Head of caudate nucleus (tissue), 42 donors: ENCODE measurements at regions not wholly inside any gene's neighbourhood (a gene's known extent, or its start where the extent isn't known, plus 50 kb on each side); places are given as distances from the start of the nearest gene placed in this dataset.
A peak's percentile ranks its signal among the peaks of the same experiment; 100 is the strongest.
"Not testable (repeated sequence)": the region's sequence is repeated elsewhere in the genome, so short reads cannot be mapped to it uniquely, and the experiment has no call there.

ENCODE experiments used
- DNase-seq, 42 donors: peaks; one replicate each; pipeline versions ENCODE4 v3.0.0 to v3.0.0-alpha.2; 2020 to 2021; ENCODE audit warnings: mixed read lengths in 7 of 42
- intact Hi-C: fragments of 100-400 bp; cut with DNase I; formaldehyde crosslinking; loops from one replicate; pipeline ENCODE4 v1.15.0; 2022

GRCh38 chr22:46038516-46039430 is 61.8 kb upstream of the WNT7B start:
- DNase-seq, result peak in 7 of 42 donors; percentile 7 to 34 (median 14)
- intact Hi-C loops, result no loop called here

DNA sequence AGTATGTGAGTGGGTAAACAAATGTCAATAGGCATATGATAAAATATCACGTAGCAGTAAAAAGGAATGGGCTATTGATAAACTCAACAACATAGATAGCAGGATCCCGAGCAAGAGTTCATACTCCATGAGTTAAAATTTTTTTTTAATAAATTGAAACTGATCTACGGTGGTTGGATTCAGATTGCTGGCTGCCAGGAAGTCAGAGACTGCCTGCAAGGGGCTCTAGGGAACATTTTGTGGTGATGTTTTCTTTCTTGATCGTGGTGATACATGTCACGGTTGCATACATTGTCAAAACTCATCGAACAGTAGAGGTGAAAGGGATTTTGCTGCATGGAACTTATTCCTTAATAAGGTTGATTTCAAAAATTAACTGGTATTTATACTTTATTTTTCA is 62.6 kb upstream of the WNT7B start:
- peak in 1 of 42 donors; percentile 7 for DNase-seq
- intact Hi-C loops, result no loop called here

DNA sequence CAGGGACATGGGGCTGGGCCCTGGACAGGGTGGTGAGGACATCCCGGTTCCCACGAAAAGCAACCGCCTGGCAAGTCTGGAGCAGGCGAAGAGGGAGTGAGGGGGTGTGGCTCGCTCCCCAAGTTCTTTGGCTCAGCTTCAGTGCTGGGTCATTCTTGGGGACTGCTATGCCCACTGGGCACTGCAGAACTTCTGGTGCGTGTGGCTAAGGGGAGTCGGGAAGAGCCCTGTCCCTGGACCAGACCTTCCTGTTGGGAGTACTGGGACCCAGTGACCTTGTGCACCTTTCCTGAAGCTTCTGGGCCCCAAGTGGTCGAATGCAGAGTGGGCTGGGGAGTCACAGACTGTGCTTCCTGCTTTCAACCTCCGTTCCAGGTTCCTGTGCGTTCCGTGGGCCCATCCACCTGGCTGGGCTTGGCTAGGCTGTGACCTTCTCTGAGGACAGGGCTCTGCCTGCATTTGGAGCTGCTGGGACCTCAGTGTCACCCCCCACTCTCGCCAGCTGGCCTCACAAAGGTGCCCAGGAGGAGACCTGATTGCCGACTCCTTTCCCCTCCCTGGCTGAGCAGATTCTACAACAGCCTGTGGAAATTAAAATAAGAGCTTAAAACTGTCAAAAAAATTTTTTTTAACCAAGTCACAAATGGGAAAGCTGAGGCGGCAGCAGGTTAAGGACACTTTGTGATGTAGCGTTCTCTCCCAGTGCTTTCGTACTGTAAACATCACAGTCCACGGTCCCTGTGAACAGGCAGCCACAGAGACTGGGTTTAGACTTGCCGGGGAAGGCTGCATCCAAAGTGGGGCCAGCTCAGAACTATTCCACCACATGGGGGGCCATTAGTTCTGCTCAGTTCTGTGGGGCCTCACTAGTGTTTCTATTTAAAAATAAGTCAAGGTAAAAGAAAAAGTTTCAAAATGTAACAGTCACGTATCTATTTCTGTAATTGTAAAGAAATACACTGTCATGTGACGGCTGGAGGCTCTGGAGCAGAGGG is 63.8 kb upstream of the WNT7B start:
- intact Hi-C loops, result no loop called here
- DNase-seq, result peak in 10 of 42 donors; percentile 6 to 36 (median 14)

GRCh38 chr22:46041642-46042041 is 64.7 kb upstream of the WNT7B start:
- intact Hi-C loops, result no loop called here
- DNase-seq, result peak in 8 of 42 donors; percentile 2 to 25 (median 8)

- peak in 10 of 42 donors; percentile 6 to 36 (median 16) for DNase-seq
- intact Hi-C loops, result no loop called here
Measured at GRCh38 chr22:46042786-46043185, 65.8 kb upstream of the WNT7B start.

- intact Hi-C loops, result no loop called here
- DNase-seq, result peak in 15 of 42 donors; percentile 7 to 37 (median 23)
Measured at GRCh38 chr22:46043339-46043738, 66.4 kb upstream of the WNT7B start.

GRCh38 chr22:46043816-46044620 is 67.1 kb upstream of the WNT7B start:
- DNase-seq, result peak in 18 of 42 donors; percentile 15 to 67 (median 50)
- intact Hi-C loops, result no loop called here

GRCh38 chr22:46044621-46045458 is 67.9 kb upstream of the WNT7B start:
- DNase-seq, result peak in 25 of 42 donors; percentile 7 to 78 (median 55)
- intact Hi-C loops, result no loop called here

- peak in 36 of 42 donors; percentile 32 to 83 (median 68) for DNase-seq
- intact Hi-C loops, result no loop called here
Measured at GRCh38 chr22:46045459-46046298, 68.7 kb upstream of the WNT7B start.

GRCh38 chr22:46046299-46046685 is 69.3 kb upstream of the WNT7B start:
- intact Hi-C loops, result no loop called here
- DNase-seq, result peak in 3 of 42 donors; percentile 14 to 28 (median 18)

- DNase-seq, result peak in 22 of 42 donors; percentile 2 to 44 (median 11)
- intact Hi-C loops, result no loop called here
Measured at GRCh38 chr22:46047226-46047625, 70.3 kb upstream of the WNT7B start.

GRCh38 chr22:46047841-46048595 is 71.1 kb upstream of the WNT7B start:
- intact Hi-C loops, result no loop called here
- peak in 31 of 42 donors; percentile 20 to 75 (median 52) for DNase-seq

DNA sequence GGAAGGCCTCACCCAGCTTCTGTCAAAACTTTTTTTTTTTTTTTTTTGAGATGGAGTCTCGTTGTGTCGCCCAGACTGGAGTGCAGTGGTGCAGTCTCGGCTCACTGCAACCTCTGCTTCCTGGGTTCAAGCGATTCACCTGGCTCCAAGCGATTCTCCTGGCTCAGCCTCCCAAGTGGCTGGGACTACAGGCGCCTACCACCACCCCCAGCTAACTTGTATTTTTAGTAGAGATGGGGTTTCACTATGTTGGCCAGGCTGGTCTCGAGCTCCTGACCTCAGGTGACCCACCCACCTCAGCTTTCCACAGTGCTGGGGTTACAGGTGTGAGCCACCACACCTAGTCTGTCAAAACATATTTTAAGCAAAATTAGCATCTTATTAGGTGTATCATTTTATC is 71.7 kb upstream of the WNT7B start:
- DNase-seq, result peak in 19 of 42 donors; percentile 0 to 34 (median 5)
- intact Hi-C loops, result not testable (repeated sequence)

DNA sequence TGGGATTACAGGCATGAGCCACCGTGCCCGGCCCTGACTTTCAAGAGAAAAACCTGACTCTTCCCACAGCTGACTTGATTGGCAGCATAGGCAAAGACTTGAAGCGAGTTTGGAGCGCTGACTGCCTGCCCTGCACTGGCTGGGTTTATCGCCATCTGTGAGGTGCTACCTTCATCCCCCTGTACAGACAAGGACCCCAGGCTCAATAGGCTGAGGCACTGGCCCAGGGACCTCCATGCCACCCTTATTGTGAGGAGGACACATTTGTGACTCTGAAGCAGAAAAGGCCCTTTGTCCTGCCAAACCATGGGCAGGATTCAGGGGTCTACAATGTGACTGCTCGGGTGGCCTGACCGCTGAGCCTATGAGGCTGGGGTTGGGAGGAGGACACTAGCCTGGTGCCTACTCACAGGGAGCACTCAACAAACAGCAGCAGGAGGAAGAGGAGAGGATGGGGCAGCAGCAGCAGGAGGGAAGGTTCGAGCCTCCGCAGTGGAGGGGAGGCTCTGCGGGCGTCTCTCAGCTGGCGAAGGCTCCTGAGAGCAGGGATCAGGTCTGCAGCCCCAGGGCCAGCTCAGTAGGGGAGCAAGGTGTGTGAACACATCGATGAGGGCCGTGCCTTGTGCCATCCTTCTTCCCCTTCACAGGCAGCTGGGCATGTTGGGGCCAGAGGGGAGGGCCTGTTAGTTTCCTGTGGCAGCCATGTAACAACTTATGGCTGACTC is 72.9 kb upstream of the WNT7B start:
- DNase-seq, result peak in 23 of 42 donors; percentile 2 to 41 (median 11)
- intact Hi-C loops, result no loop called here

DNA sequence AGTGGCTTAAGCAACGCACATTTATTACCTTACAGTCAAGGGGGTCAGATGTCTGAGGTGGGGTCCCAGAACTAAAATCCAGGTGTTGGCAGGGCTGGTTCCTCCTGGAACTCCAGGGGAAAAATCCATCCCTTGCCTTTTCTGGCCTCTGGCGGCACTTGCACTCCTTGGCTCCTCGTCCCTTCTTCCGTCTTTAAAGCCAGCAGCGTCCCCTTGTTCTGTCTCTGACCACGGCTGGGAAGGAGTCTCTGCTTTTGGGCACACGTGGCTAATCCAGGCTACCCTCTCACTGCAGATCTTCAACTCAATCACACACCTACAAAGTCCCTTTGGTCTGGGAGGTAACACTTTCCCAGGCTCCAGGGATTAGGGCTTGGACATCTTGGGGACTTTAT is 73.5 kb upstream of the WNT7B start:
- peak in 15 of 42 donors; percentile 0 to 27 (median 6) for DNase-seq
- intact Hi-C loops, result no loop called here
